ENCODE measurements at regions not wholly inside any gene's neighbourhood (a gene's known extent, or its start where the extent isn't known, plus 50 kb on each side); places are given as distances from the start of the nearest gene placed in this dataset.

DNA sequence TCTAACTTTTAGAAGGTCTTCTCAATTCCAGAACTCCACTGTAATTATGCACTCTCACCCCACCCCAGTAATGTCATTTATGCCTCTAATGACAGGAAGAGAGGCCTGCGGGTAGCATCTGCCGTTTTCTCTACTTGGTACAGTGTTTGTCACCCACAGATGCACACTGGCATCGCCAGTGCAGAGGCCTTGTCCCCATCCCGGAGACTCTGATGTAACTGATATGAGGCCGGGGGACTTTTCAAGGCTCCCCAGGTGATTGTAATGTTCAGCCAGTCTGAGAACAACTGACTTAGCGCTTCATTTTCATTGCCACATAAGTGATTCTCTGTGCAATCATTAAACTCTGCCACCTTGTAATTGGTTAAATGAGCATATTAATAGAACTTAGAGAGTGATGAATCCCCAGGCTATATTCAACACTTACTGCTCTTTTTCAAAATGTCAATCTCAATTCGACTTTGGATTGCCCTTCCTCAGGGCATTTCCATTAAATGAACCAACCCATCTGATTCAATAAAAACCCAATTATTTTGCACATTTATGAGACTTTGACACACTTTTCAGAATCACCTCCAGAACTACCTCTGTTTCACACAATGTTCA, 113.2 kb downstream of the HERPUD2 start:
- no peak for DNase-seq (ENCODE audit: low read depth)

DNA sequence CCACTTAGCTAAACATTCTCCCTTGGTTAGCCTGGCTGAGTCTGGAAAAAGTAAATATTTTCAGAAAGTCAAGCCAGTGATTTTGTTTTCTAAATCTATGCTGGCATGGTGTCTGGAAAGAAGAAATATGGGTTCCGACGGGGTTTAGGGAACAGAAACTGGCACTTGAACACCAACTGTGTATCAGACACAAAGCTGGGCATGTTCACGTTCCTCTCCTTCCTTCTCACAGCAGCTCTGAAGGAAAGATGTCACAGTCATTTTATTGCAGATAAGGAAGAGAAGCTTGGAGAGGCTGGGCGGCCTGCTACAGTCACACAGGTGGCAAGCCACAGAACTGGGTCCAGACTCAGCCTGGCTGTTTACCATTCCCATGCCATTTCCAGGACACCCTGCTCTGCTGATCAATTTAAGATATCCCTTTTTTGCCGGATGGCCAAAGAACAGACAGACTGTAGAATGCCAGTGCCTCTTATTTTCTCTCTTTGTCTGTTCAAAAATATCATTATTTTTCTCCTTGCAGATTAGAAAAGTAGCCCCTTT, 118.8 kb downstream of the HERPUD2 start:
- no peak for DNase-seq (ENCODE audit: low read depth)

DNA sequence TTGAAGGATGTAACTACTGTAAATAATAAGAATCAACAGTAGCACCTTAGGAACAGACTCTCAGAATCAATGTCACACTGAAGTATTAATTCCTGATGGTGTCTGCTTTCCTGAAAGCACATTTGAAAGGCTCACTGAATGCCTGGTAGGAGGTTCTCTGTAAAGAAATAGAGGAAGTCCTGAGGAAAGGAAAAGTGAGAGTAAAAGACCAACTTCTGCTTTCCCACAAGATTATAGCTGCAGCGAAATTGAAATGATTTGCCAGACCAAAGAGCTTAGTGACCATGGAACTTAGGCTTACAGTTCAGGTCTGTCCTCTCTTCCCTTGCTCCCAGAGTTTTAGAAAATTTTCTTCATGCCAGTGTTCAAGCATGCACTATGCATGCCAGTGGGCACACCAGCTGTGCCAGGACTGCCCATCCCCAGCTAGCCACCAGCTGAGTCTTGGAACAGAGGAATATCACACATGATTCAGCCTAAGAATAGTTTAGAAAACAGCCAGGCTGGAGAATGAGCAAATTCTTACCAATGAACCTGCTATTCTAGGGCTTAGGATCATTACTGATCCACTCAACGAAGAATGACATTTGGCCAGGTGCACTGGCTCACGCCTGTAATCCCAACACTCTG, 123.2 kb downstream of the HERPUD2 start:
- DNase-seq (ENCODE audit: low read depth) = no peak

DNA sequence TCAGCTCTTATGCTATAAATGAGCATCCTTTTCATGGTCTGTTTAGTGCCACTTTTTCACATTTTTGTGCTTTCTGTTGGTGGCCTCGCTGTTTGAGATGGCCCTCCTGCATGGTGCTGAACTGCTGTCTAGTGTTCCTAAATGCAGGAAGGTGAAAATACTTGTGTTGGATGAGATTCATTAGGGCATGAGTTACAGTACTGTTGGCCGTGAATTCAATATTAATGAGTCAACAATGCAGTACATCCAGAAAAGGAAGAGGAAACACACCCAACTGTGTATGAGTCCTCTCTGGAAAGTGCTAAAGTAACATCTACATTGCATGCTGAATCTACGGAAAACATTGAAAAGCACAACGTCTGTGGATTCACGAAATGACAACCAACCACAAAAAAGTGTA, 124.0 kb downstream of the HERPUD2 start:
- no peak for DNase-seq (ENCODE audit: low read depth)

DNA sequence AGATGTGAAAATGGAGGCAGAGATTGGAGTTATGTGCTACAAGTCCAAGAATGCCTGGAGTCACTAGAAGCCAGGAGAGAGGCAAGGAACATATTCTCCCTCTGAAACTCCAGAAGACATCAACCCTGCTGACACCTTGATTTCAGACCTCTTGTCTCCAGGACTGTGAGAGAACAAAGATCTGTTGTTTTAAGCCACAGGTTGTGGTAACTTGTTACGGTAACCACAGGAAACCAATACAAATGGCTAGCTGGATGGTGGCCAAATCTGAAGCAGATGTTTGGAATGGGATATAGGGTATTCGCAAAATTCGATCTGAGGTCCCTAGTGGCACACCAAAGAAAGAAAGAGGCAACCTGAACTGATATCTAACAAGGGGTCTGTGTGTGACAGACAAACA, 129.0 kb downstream of the HERPUD2 start:
- no peak for DNase-seq (ENCODE audit: low read depth)

- no peak for DNase-seq (ENCODE audit: low read depth)
Measured at GRCh38 chr7:35558841-35559240, 136.1 kb downstream of the HERPUD2 start.

DNA sequence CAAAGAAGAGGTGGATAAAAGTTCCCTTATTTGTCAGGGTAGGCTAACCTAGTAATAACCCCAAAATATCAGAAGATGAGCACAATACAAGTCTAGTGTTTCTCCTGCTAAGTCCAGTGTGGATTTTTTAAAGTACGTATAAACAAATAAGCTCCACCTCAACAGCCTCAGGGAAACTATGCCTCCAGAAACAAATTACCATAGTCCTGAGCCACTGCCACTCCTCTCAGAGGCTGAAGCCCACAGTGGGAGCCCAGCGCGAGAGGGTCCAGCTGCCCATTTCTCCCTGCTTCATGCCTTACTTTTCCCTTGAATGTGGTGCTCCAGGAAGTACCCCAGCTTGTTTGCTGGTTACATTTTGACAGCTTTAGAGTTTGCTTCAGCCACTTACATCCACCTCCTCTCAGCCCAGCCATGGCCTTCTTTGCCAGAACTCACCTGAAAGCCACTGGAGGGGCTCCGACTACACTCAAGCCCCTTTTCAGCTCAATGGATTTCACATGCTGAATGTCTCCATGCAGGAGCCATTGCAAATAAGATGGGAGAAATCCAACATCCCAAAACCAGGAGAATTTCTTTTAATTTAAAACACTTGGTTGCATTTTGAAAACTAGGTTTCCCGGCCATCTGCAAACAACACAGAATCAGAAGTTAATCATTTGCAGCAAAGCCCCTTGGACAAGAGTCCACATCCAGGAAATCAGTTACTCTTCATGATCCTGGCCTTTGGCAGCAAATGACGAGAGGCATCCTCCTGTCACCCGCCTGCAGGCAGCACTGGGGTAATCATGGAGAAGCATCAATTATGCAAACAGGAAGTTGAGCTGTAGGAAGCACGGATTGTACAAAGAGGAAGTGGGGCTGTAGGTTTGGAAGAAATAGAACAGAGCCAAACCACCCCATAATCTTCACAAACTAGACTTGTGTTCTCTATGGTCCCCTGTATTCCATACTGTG, 138.1 kb downstream of the HERPUD2 start:
- no peak for DNase-seq (ENCODE audit: low read depth)

DNA sequence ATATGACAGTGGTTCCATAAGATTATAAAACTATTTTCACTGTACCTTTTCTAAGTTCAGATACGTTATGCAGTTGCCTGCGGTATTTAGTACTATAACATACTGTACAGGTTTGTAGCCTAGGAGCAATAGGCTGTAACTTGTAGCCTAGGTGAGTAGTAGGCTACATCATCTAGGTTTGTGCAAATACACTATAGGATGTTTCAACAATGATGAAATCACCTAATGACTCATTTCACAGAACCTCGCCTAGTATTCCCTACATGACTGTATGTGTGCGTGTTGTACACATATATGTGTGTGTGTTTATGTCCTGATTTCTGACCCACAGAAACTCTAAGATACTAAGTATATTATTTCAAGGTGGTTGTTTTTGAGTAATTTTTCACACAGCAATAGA, 139.0 kb downstream of the HERPUD2 start:
- DNase-seq (ENCODE audit: low read depth) = no peak

- no peak for DNase-seq (ENCODE audit: low read depth)
Measured at GRCh38 chr7:35555386-35555785, 139.5 kb downstream of the HERPUD2 start.

DNA sequence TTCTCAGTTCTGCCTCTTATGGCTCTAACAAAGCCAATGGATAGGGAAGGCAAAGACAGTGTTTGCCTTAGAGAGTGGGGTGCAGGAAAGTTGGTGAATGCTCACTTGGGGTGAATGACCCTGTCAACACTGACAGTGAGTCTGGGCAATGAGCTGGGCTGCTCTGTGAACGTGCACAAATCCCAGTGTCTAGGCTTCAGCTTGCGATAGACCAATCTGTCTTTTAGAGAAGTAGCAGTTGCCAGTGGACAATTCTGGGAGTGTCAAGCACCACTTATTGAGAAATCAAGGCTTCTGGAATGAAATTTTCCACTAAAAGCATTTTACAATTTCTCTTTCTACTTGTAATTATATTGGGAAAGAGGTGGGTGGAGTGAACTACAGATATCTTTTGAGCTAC, 141.4 kb downstream of the HERPUD2 start:
- no peak for DNase-seq (ENCODE audit: low read depth)

DNA sequence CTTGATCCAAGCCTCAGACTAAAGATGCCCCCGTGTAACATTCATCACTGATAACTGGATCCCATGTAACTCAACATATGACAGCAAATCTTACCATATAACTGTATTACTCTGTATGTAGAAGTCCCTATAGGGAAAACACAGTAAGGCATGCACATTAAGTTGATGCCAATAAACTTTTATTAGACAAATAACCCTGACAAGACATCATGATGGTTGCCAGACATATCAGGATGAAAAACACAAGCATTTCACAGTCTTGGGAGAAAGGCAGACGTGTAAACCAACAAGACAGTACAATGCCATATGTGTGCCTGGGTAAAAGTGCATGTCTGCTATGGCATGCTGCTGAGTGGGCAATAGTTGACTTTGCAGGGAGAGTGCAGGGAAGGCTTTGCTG, 142.2 kb downstream of the HERPUD2 start:
- no peak for DNase-seq (ENCODE audit: low read depth)

DNA sequence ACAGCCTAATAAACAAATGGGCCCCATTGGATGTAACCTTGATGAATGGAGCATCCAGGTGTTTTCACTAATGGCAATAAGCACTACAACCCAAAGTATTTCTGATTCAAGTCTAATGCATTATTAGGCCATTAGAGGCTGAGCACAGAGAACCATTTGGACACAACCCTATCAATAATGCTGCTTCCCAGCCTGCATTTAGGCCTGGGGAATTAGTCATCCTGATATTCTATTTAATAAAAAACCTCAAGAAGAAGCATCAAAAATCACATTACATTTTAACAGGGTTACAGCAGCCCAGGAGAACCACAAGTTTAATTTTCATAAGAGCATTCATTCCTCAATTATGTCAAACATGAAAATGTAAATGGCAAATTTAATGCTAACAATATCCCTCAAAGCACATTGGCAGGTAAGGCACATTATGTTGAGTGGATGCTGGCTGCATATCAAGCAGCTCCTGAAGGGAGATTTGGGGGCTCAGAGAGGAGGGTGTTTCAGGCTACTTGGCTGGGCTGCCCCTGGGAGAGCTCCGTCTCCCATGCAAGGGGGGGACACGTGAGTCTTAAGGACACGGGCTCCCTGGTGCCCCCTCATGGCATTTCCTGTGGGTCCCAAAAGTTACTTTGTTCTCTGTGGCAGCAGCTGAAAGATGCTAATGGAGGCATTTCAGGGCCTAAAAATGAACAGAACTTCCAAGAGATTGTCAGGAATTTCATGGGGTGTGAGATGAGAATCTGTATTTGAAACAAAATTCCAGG, 143.4 kb downstream of the HERPUD2 start:
- no peak for DNase-seq (ENCODE audit: low read depth)

DNA sequence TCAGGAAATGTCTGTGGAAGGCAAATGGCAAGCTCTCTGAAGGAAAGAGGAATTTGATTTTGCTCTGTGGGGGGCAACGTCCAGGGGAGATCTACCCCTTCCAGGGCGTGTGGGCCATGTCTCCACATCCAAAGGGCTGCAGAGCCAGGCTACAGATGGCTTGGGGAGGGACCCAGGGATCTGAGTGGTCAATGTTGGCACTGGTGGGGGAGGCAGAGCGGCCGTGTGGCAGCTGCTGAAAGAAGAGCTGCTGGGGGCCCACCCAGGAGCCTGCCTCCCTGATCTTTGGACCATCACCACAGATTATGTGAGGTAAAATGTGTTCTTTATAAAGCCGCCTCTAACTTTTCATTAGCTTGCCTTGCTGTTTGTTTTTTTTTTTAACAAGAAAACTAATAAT, 144.1 kb downstream of the HERPUD2 start:
- no peak for DNase-seq (ENCODE audit: low read depth)

DNA sequence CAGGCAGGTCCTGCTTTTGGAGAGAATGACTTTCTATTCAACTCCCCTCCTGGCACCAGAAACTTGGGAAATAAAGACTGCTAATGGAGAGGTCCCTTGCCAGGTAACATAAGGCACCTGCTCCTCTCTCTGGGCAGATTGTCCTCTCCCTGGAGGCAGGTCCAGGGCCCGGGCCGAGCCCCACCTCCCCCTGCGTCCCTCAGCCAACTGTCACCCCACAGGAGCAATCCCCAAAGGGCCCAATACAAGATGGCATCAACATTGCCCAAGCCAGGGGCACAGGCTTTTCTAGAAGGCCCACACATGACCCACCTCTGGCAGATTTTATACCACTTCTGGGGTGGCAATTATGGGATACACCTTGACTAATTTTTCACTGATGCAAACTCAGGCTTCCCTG, 145.2 kb downstream of the HERPUD2 start:
- DNase-seq (ENCODE audit: low read depth) = no peak

DNA sequence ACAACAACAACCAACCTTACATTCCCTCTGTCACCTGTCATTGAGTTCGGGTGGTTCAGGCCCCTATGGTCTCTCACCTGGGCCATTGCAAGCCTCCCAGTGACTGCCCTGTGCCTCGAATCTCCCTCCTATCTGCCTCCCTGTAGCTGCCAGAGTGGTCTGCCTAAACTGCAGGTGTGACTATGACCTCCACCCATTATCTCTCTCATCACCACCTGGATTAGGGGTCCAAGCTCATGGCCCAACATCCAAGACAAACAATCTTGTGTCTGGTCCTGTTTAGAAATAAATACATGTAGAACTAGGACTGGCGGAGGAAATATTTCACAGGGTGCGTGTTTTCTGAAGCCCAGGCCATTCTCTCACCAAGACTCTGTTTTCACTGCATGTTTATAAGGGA, 146.6 kb downstream of the HERPUD2 start:
- no peak for DNase-seq (ENCODE audit: low read depth)

- DNase-seq (ENCODE audit: low read depth) = no peak
Measured at GRCh38 chr7:35546691-35547429, 148.1 kb downstream of the HERPUD2 start.

DNA sequence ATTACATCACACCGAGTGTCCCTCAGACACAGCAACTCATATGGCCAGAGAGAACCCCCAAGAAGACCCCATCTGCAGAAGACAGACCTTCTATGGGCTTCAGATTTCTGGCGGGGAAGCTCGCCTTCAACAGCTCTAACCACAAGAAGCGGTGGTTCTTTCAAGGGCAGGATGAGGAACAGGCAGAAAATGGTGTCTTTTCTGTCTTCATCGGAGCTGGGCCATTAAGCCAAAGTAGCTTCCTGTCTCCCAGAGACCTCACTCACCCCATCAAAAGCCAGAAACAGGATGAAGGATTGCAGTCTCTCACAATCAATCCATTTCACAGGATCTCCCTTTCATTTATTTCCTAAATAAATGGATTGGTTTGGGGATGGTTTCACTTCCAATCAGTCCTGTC, 149.1 kb downstream of the HERPUD2 start:
- no peak for DNase-seq (ENCODE audit: low read depth)

DNA sequence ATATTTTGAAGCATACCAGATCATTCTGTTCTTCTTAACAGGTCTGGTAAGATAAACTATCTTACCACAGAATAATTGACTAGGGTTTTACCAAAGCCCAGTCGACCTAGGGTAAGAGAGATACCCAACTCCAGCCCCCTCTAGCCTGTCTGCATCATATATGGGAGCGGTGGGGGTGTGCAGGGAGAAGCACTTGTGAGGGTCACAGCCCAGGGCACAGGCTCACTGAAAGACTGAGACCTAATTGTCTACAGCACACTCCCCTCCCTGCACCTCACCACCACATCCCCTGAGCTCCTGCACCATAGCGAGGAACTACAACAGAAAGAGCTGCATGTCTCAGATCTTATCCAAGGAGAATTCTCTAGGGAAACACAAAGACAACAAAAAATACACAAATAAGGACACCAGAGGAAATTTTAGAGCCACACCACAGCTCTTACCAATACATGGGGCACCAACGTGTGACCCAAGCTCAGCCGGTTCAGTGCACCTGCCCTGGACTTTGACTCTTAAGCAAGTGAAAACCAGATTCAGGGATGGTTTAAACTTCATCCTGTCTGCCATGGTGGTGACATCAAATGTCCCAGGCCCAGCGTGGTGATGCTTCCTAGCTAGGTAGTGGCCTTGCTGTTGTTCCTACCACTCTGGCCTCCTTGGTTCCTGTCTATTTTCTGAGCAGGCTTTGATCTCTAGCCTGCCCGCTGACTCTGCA, 150.8 kb downstream of the HERPUD2 start:
- DNase-seq (ENCODE audit: low read depth) = no peak

GRCh38 chr7:35537067-35538023, 157.6 kb downstream of the HERPUD2 start:
- DNase-seq (ENCODE audit: low read depth) = peak; percentile 68

Data from stimulated activated CD8-positive, alpha-beta memory T cell treated with anti-CD3 and anti-CD28 coated beads, Interleukin-4, amount 100 ng/mL, for 24 hours (primary cell).